Neural cell (in vitro differentiated cells): ENCODE measurements at regions not wholly inside any gene's neighbourhood (a gene's known extent, or its start where the extent isn't known, plus 50 kb on each side); places are given as distances from the start of the nearest gene placed in this dataset.

Experiments used
- H2AFZ ChIP-seq: fragments of 200-600, 300-800 bp; sonication (generic), shearing (Covaris generic); 2 replicates; pipeline ENCODE4 v1.6.0; 2014; ENCODE audit warnings: low read depth, mild to moderate bottlenecking, antibody characterized with exemption, low read length, moderate library complexity
- H3F3A ChIP-seq: fragments of 200-600 bp; shearing (Covaris generic); 2 replicates; pipeline ENCODE4 v1.6.1; 2016; ENCODE audit warnings: mild to moderate bottlenecking, moderate library complexity, mixed read lengths, antibody characterized with exemption, low read length; ENCODE audit not compliant: insufficient read depth, poor library complexity, severe bottlenecking
- H3K27ac ChIP-seq: fragments of 200-600, 300-800 bp; sonication (generic), shearing (Covaris generic); 2 replicates; pipeline ENCODE4 v1.5.1; 2014; ENCODE audit warnings: mild to moderate bottlenecking, low read length, moderate library complexity
- H3K27me3 ChIP-seq: fragments of 300-800, 200-600 bp; sonication (generic), shearing (Covaris generic); 2 replicates; pipeline ENCODE4 v1.6.0; 2014; ENCODE audit warnings: mild to moderate bottlenecking, low read depth, low read length, moderate library complexity; ENCODE audit not compliant: insufficient read depth
- H3K36me3 ChIP-seq: fragments of 300-800, 200-600 bp; sonication (generic), shearing (Covaris generic); 2 replicates; pipeline ENCODE4 v1.5.1; 2014; ENCODE audit warnings: mild to moderate bottlenecking, antibody characterized with exemption, low read length, moderate library complexity; ENCODE audit not compliant: insufficient read depth
- H3K4me2 ChIP-seq: fragments of 300-800, 200-600 bp; sonication (generic), shearing (Covaris generic); 2 replicates; pipeline ENCODE4 v1.6.0; 2014; ENCODE audit warnings: mild to moderate bottlenecking, low read length
- H3K4me3 ChIP-seq: fragments of 300-800, 200-600 bp; sonication (generic), shearing (Covaris generic); 2 replicates; pipeline ENCODE4 v1.5.1; 2014; ENCODE audit warnings: mild to moderate bottlenecking, low read length, moderate library complexity
- H3K79me2 ChIP-seq: fragments of 200-600 bp; shearing (Covaris generic); replicated peaks from 2 replicates; pipeline ENCODE4 v1.6.0; 2014; ENCODE audit warnings: mild to moderate bottlenecking, low read length, moderate library complexity; ENCODE audit not compliant: insufficient read depth
- H3K9ac ChIP-seq: fragments of 300-800, 200-600 bp; sonication (generic), shearing (Covaris generic); 2 replicates; pipeline ENCODE4 v1.6.1; 2016; ENCODE audit warnings: mild to moderate bottlenecking, low read length, mixed read lengths
- H3K9me2 ChIP-seq: fragments of 200-600 bp; shearing (Covaris generic); 2 replicates; pipeline ENCODE4 v1.6.1; 2016; ENCODE audit warnings: mild to moderate bottlenecking, low read length, mixed read lengths; ENCODE audit not compliant: insufficient read depth
- H3K9me3 ChIP-seq: fragments of 200-600, 300-800 bp; sonication (generic), shearing (Covaris generic); 2 replicates; pipeline ENCODE4 v1.6.1; 2016; ENCODE audit warnings: mild to moderate bottlenecking, mixed run types, low read length, moderate library complexity, mixed read lengths
- H4K20me1 ChIP-seq: fragments of 200-600 bp; shearing (Covaris generic); 2 replicates; pipeline ENCODE4 v1.6.1; 2016; ENCODE audit warnings: mild to moderate bottlenecking, mixed run types; ENCODE audit not compliant: insufficient read depth
- EP300 ChIP-seq: fragments of 450-650 bp; conservative IDR thresholded peaks from 2 replicates; pipeline ENCODE4 v1.6.1; 2014; ENCODE audit warnings: antibody characterized with exemption, mild to moderate bottlenecking, moderate library complexity; ENCODE audit not compliant: poor library complexity, severe bottlenecking
- EZH2 ChIP-seq: fragments of 200-600, 300-800 bp; shearing (Covaris generic), sonication (generic); IDR thresholded peaks from 2 replicates; pipeline ENCODE4 v1.6.1; 2014; ENCODE audit warnings: antibody characterized with exemption, low read length, borderline replicate concordance, mild to moderate bottlenecking; ENCODE audit not compliant: insufficient read depth, poor library complexity, severe bottlenecking
- MXI1 ChIP-seq: fragments of 450-650 bp; conservative IDR thresholded peaks from 2 replicates; pipeline ENCODE4 v1.6.1; 2014; ENCODE audit warnings: antibody characterized with exemption, mild to moderate bottlenecking; ENCODE audit not compliant: poor library complexity, severe bottlenecking
- POLR2AphosphoS5 ChIP-seq: IDR thresholded peaks from 2 replicates; pipeline ENCODE4 v1.6.1; 2012
- RAD21 ChIP-seq: fragments of 450-650 bp; conservative IDR thresholded peaks from 2 replicates; pipeline ENCODE4 v1.6.1; 2014; ENCODE audit warnings: antibody characterized with exemption, mild to moderate bottlenecking, moderate library complexity
- SMC3 ChIP-seq: fragments of 450-650 bp; conservative IDR thresholded peaks from 2 replicates; pipeline ENCODE4 v1.6.1; 2014; ENCODE audit warnings: antibody characterized with exemption, mild to moderate bottlenecking, moderate library complexity; ENCODE audit not compliant: poor library complexity
- TAF1 ChIP-seq: IDR thresholded peaks from 2 replicates; pipeline ENCODE4 v1.6.1; 2012; ENCODE audit warnings: low read depth
- TF ChIP-seq, protein P1 (sequence below): fragments of 450-650 bp; IDR thresholded peaks from 2 replicates; pipeline ENCODE4 v1.5.1; 2014; ENCODE audit warnings: antibody characterized with exemption, mild to moderate bottlenecking, moderate library complexity; ENCODE audit not compliant: poor library complexity, severe bottlenecking
- TF ChIP-seq, protein P2 (sequence below): IDR thresholded peaks from 2 replicates; pipeline ENCODE4 v1.6.1; 2012; ENCODE audit warnings: borderline replicate concordance

DNA sequence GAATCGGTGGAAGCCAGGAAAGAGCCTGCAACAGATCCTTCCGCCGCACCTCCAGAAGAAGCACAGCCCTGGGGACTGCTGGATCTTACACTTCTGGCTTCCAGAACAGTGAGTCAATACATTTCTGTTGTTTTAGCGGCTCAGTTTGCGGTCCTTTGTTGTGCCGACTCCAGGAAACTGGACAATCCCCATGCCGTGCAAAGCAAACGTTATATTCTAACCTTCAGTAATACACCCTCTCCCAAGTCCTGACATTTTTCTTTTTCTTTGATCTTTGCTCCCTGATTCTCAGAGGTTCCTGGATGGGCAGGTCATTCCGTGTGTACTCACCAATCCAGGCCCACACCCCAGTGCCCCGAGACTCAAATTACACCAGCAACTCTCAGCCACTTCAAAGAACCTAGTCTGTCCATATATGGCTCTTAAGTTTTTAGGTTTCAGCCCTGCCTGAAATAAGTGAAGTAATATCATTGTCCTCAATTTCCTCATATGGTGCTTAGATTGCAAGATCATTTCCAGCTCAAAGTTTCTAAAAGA lies 387.1 kb upstream of the SGCG start:
- H3F3A ChIP-seq, result no peaks in the 10 kb centered on the region
- H3K79me2 ChIP-seq, result no peaks in the 10 kb centered on the region
- H3K9me3 ChIP-seq, result no peaks in the 10 kb centered on the region
- H4K20me1 ChIP-seq, result no peaks in the 10 kb centered on the region
- no peak overlapping the region for H3K4me2 ChIP-seq
- H3K27ac ChIP-seq, result no peak overlapping the region
- no peaks in the 10 kb centered on the region for H3K36me3 ChIP-seq
- H3K27me3 ChIP-seq, result no peaks in the 10 kb centered on the region
- H2AFZ ChIP-seq, result no peak overlapping the region
- TF ChIP-seq SMC3 (no peak), TAF1 (no peak), EZH2 (no peak), EP300 (no peak), MXI1 (no peak), RAD21 (no peak), POLR2AphosphoS5 (no peak)
- TF ChIP-seq, protein P1, sequence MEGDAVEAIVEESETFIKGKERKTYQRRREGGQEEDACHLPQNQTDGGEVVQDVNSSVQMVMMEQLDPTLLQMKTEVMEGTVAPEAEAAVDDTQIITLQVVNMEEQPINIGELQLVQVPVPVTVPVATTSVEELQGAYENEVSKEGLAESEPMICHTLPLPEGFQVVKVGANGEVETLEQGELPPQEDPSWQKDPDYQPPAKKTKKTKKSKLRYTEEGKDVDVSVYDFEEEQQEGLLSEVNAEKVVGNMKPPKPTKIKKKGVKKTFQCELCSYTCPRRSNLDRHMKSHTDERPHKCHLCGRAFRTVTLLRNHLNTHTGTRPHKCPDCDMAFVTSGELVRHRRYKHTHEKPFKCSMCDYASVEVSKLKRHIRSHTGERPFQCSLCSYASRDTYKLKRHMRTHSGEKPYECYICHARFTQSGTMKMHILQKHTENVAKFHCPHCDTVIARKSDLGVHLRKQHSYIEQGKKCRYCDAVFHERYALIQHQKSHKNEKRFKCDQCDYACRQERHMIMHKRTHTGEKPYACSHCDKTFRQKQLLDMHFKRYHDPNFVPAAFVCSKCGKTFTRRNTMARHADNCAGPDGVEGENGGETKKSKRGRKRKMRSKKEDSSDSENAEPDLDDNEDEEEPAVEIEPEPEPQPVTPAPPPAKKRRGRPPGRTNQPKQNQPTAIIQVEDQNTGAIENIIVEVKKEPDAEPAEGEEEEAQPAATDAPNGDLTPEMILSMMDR, result no peak
- TF ChIP-seq, protein P2, sequence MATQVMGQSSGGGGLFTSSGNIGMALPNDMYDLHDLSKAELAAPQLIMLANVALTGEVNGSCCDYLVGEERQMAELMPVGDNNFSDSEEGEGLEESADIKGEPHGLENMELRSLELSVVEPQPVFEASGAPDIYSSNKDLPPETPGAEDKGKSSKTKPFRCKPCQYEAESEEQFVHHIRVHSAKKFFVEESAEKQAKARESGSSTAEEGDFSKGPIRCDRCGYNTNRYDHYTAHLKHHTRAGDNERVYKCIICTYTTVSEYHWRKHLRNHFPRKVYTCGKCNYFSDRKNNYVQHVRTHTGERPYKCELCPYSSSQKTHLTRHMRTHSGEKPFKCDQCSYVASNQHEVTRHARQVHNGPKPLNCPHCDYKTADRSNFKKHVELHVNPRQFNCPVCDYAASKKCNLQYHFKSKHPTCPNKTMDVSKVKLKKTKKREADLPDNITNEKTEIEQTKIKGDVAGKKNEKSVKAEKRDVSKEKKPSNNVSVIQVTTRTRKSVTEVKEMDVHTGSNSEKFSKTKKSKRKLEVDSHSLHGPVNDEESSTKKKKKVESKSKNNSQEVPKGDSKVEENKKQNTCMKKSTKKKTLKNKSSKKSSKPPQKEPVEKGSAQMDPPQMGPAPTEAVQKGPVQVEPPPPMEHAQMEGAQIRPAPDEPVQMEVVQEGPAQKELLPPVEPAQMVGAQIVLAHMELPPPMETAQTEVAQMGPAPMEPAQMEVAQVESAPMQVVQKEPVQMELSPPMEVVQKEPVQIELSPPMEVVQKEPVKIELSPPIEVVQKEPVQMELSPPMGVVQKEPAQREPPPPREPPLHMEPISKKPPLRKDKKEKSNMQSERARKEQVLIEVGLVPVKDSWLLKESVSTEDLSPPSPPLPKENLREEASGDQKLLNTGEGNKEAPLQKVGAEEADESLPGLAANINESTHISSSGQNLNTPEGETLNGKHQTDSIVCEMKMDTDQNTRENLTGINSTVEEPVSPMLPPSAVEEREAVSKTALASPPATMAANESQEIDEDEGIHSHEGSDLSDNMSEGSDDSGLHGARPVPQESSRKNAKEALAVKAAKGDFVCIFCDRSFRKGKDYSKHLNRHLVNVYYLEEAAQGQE, result no peak
- H3K9ac ChIP-seq, result no peak overlapping the region
- no peak overlapping the region for H3K4me3 ChIP-seq
- no peaks in the 10 kb centered on the region for H3K9me2 ChIP-seq

DNA sequence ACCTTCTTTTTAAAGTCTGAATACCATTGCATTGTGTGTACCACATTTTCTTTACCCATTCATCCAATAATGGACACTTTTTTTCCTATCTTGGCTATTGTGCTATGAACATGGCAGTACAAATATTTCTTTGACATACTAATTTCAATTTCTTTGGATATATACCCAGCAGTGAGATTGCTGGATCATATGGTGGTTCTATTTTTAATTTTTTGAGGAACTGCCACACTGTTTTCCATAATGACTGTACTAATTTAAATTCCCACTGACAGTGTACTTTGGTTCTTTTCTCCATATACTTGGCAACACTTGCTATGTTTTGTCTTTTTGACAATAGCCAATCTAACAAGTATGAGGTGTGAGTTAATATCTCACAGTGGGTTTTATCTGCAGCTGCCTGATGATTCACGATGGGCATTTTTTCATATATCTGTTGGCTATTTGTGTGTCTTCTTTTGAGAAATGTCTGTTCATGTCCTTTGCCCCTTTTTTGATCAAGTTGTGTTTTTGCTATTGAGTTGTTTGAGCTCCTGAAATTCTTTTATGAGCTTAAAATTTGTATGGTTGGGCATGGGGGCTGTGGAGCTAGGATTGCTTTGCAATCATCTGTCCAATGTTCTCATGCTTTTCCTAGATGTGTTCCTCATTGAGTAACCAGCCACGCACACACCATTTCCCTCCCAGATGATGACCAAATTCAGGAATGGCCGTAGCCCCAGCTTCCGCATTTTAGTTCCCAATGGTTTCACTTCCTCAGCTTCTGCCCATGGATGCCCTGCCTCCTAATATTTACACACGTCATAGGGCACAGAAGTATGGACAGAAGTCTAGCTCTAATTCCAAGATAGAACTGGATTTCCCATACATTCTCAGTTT lies 380.0 kb upstream of the SGCG start:
- H3K79me2 ChIP-seq, result no peaks in the 10 kb centered on the region
- H4K20me1 ChIP-seq, result no peaks in the 10 kb centered on the region
- H3K36me3 ChIP-seq, result no peaks in the 10 kb centered on the region
- H3K9me3 ChIP-seq, result no peaks in the 10 kb centered on the region
- H3K4me2 ChIP-seq, result no peak overlapping the region
- H3K27ac ChIP-seq, result no peak overlapping the region
- TF ChIP-seq POLR2AphosphoS5, result no peak
- no peak for TF ChIP-seq MXI1
- no peak overlapping the region for H2AFZ ChIP-seq
- H3K4me3 ChIP-seq, result no peak overlapping the region
- H3K9me2 ChIP-seq, result no peaks in the 10 kb centered on the region
- no peaks in the 10 kb centered on the region for H3F3A ChIP-seq
- no peak overlapping the region for H3K9ac ChIP-seq
- H3K27me3 ChIP-seq, result no peaks in the 10 kb centered on the region
